ENCODE measurements at regions not wholly inside any gene's neighbourhood (a gene's known extent, or its start where the extent isn't known, plus 50 kb on each side); places are given as distances from the start of the nearest gene placed in this dataset.

DNA sequence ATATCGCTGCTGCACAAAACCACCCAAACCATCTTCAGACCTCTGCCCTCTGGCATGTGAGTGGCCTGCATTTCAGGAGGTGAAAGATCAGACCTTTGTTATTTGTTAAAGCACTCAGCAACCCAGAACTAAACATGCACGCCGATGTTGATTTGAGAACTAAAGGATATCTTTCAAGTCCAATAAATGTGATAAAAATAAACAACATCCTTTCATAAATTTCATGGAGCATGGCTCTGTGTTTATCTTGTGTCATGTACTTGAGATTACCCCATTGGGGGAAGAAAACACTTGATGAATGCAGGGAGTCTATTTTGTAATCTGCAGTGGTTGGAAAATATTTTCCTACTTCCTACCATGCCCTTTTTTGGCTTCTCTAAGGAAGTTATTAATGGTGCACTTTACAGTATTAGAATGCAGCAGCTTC lies 70.8 kb upstream of the GATA6 start:
- Histone ChIP-seq H3K27me3 (peaks cover 4% of the 10 kb centered on the region), H3K4me3 (ENCODE audit: low read depth in 1 of 2, low read length in 1 of 2) (no peak overlapping the region), H3K36me3 (no peaks in the 10 kb centered on the region), H3K9me3 (no peaks in the 10 kb centered on the region), H3K4me1 (ENCODE audit: control insufficient read depth in 1 of 2, insufficient read depth in 1 of 2, low read depth in 1 of 2, low read length in 1 of 2) (no peaks in the 10 kb centered on the region), H3K27ac (no peak overlapping the region)
- TF ChIP-seq, protein P1, sequence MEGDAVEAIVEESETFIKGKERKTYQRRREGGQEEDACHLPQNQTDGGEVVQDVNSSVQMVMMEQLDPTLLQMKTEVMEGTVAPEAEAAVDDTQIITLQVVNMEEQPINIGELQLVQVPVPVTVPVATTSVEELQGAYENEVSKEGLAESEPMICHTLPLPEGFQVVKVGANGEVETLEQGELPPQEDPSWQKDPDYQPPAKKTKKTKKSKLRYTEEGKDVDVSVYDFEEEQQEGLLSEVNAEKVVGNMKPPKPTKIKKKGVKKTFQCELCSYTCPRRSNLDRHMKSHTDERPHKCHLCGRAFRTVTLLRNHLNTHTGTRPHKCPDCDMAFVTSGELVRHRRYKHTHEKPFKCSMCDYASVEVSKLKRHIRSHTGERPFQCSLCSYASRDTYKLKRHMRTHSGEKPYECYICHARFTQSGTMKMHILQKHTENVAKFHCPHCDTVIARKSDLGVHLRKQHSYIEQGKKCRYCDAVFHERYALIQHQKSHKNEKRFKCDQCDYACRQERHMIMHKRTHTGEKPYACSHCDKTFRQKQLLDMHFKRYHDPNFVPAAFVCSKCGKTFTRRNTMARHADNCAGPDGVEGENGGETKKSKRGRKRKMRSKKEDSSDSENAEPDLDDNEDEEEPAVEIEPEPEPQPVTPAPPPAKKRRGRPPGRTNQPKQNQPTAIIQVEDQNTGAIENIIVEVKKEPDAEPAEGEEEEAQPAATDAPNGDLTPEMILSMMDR (IDR thresholded peaks at IDR 0.05): no peak

DNA sequence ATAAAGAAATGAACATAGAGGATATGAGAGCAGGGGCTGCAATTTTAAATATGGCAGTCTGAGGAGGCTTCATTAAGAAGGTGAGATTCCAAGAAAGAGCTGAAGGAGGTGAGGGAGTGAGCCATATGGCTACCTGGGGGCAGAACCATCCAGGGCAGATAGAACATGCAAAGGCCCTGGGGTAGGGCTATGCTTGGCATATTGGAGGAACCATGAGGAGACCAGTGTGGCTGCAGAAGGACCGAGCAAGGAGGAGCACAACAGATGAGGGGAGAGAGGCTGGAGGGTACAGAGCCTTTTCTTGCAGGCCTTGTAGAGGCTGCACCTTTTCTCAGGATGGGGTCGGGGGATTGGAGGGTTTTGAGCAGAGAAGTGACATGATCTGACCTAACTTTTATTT lies 69.5 kb upstream of the GATA6 start:
- H3K27ac ChIP-seq: no peak overlapping the region
- TF ChIP-seq, protein P1 (IDR thresholded peaks at IDR 0.05): no peak
- no peak overlapping the region for H3K4me3 ChIP-seq (ENCODE audit: low read depth in 1 of 2, low read length in 1 of 2)
- no peaks in the 10 kb centered on the region for H3K27me3 ChIP-seq
- H3K4me1 ChIP-seq (ENCODE audit: control insufficient read depth in 1 of 2, insufficient read depth in 1 of 2, low read depth in 1 of 2, low read length in 1 of 2): no peaks in the 10 kb centered on the region
- no peaks in the 10 kb centered on the region for H3K9me3 ChIP-seq
- H3K36me3 ChIP-seq: no peaks in the 10 kb centered on the region

DNA sequence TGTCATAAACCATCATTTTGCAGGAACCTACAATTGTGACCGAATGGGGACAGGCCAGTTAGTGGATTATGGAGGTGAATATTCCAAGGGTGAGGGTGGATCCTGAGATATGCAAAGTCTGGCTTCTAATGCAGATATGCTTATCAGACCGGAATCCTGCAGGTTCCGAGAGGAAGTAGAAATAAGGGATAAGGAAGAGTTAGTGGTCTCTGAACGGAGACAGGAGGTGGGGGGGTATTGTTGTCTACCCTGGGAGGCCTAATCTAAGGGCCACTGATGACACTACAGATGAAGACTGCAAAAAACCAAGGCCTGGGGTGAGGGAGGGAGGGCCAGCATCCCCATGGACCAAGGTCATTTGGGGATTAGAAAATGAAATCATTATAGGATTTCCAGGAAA lies 67.7 kb upstream of the GATA6 start:
- no peak overlapping the region for H3K4me3 ChIP-seq (ENCODE audit: low read depth in 1 of 2, low read length in 1 of 2)
- H3K4me1 ChIP-seq (ENCODE audit: control insufficient read depth in 1 of 2, insufficient read depth in 1 of 2, low read depth in 1 of 2, low read length in 1 of 2): no peaks in the 10 kb centered on the region
- no peaks in the 10 kb centered on the region for H3K36me3 ChIP-seq
- TF ChIP-seq, protein P1 (IDR thresholded peaks at IDR 0.05): no peak
- H3K9me3 ChIP-seq: no peaks in the 10 kb centered on the region
- H3K27me3 ChIP-seq: no peaks in the 10 kb centered on the region
- no peak overlapping the region for H3K27ac ChIP-seq

DNA sequence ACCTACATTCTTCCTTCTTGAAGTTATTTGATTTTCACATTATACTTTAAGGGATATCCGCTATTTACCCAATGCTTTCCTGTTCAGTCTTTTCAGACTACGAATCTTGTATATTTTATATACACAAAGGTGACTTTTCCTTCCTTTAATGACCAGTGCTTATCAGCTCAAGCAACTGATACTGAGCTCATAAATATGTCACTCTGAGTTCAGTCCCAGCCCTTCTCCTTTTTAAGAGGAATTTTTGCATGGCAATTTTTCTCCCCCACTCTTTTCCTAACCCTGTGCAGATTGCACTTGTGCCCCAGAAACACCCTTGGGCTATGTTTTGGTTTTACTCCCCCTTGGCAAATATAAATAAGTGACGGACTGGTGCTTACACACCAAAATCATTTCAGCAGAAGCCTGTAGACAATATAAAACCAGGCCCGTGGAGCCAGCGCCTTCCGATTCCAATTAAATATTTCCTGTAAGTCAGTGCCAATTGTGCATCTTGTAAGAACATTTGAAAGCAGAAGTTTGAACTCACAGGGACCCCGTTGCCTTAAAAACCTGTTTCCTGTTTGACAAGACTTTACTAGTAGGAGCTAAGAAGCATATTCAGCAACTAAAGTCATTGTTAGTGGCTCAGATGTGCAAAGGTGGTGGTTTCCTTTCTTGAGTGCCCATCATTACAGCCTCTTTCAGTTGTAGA lies 66.3 kb upstream of the GATA6 start:
- Histone ChIP-seq H3K27ac (no peak overlapping the region), H3K4me3 (ENCODE audit: low read depth in 1 of 2, low read length in 1 of 2) (no peak overlapping the region), H3K36me3 (no peaks in the 10 kb centered on the region), H3K9me3 (no peaks in the 10 kb centered on the region), H3K27me3 (no peaks in the 10 kb centered on the region), H3K4me1 (ENCODE audit: control insufficient read depth in 1 of 2, insufficient read depth in 1 of 2, low read depth in 1 of 2, low read length in 1 of 2) (no peaks in the 10 kb centered on the region)
- TF ChIP-seq, protein P1 (IDR thresholded peaks at IDR 0.05): no peak

DNA sequence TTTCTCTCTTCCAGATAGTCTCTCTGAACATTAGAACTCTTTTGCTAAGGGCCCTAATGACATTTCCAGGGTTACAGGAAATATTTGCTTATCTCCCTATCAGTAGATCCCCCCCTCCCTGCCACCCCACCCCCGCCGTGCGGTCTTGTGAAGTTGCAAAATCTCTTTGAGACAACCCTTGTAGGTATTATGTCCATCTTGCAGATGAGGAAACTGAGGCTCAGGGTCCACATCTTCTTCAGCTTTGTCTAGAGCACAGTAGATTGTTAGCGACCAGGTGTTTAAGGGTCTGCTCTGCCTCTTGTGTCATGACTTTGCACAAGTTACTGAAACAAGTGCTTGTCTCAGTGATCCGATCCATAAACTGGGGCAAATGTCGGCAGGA lies 65.8 kb upstream of the GATA6 start:
- Histone ChIP-seq H3K27me3 (no peaks in the 10 kb centered on the region), H3K4me1 (ENCODE audit: control insufficient read depth in 1 of 2, insufficient read depth in 1 of 2, low read depth in 1 of 2, low read length in 1 of 2) (no peaks in the 10 kb centered on the region), H3K36me3 (no peaks in the 10 kb centered on the region), H3K9me3 (no peaks in the 10 kb centered on the region), H3K27ac (no peak overlapping the region), H3K4me3 (ENCODE audit: low read depth in 1 of 2, low read length in 1 of 2) (no peak overlapping the region)
- TF ChIP-seq, protein P1 (IDR thresholded peaks at IDR 0.05): no peak
